ENCODE measurements at regions not wholly inside any gene's neighbourhood (a gene's known extent, or its start where the extent isn't known, plus 50 kb on each side); places are given as distances from the start of the nearest gene placed in this dataset.
A peak's percentile ranks its signal among the peaks of the same experiment; 100 is the strongest.

DNA sequence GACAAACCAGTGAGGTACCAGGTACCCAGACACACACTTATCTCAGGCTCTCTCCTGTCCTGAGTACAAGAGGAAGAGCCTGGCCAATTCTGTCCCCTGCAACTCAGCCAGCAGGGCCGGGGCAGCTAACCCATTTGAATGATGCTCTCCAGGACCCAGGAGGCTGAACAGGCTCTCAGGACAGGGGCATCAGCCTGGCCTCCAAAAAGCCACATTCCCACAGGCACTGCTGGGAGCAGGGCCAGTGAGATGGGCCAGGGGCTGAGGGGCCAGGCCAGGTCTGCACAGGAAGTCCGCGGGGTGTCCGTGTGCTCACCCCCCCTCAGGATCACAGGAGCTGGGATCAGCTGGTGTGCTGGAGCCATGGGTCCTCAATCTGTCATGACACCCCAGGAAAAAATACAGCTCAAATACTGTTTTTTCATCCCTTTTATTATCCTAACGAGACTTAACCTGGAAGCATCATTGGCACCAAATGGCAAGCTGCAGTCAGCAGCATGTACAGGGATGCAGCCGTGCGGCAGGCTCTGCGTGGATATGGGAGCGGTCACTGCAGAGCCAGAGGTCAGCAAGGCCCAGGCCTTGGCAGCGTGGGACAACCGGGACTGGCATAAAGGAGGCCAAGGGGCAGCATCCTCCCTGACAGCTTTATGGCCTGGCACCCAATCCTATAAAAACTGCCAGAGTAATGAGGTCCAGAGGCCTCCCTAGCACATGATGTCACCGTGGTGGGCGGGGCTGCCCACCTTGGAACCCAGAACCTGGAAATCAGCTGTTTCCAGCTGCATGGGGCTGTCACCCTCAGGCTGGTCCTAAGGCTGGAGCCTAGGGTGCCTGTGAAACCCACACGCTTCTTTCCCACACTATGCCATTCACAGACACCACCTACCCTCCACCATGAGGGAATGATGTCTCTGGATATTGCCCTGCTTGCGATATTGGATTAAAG lies 276.7 kb downstream of the C16orf95 start:
- Histone ChIP-seq H3K4me3 (ENCODE audit: low read length) (no peak overlapping the region), H3K27ac (ENCODE audit: low read depth, low read length) (no peak overlapping the region), H3K36me3 (ENCODE audit: control insufficient read depth, insufficient read depth, low read length) (no peaks in the 10 kb centered on the region), H3K9ac (ENCODE audit: extremely low read depth, low read length, poor library complexity, severe bottlenecking) (no peak overlapping the region), H3K4me1 (ENCODE audit: control insufficient read depth, insufficient read depth, low read length) (no peaks in the 10 kb centered on the region), H3K27me3 (ENCODE audit: control insufficient read depth, insufficient read depth, low read length, poor library complexity, severe bottlenecking) (no peaks in the 10 kb centered on the region), H3K9me3 (ENCODE audit: control insufficient read depth, low read length) (no peaks in the 10 kb centered on the region)
- no peaks in the 10 kb centered on the region for H3K36me3 Mint-ChIP-seq (ENCODE audit: low read depth)
- H3K4me1 Mint-ChIP-seq: peaks cover 18% of the 10 kb centered on the region
- H3K27ac Mint-ChIP-seq: no peak overlapping the region
- 87 to 100% methylated on average over 4 to 15 of the region's 15 CpGs for WGBS, 2 experiments (ENCODE audit: insufficient coverage in 1 of 2, insufficient read length in 1 of 2)
- peaks cover 8% of the 10 kb centered on the region for H3K27me3 Mint-ChIP-seq (ENCODE audit: insufficient read depth)
- peak; percentile 30 for DNase-seq
- H3K4me3 Mint-ChIP-seq: no peak overlapping the region
- TF ChIP-seq, protein P1, sequence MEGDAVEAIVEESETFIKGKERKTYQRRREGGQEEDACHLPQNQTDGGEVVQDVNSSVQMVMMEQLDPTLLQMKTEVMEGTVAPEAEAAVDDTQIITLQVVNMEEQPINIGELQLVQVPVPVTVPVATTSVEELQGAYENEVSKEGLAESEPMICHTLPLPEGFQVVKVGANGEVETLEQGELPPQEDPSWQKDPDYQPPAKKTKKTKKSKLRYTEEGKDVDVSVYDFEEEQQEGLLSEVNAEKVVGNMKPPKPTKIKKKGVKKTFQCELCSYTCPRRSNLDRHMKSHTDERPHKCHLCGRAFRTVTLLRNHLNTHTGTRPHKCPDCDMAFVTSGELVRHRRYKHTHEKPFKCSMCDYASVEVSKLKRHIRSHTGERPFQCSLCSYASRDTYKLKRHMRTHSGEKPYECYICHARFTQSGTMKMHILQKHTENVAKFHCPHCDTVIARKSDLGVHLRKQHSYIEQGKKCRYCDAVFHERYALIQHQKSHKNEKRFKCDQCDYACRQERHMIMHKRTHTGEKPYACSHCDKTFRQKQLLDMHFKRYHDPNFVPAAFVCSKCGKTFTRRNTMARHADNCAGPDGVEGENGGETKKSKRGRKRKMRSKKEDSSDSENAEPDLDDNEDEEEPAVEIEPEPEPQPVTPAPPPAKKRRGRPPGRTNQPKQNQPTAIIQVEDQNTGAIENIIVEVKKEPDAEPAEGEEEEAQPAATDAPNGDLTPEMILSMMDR (conservative IDR thresholded peaks at IDR 0.05): no peak
- H3K9me3 Mint-ChIP-seq: no peaks in the 10 kb centered on the region

DNA sequence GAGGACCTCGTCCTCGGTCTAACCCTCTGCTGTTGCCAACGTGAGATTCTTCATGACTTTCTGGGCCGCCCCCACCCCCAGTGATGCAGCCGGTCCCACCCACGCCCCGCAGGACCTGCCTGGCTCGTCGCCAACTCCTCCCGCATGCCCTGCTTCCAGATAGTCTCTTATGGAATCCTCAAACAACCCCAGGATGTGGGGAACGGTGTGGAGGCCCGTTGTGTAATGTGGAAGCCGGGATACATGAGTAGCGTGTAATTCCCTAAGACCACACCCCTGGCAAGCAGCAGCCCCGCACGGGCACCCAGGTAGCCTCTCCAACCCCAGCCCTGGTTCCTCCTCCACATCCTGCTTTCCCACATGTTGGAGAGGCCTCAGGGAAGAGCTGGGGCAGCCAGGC lies 275.9 kb downstream of the C16orf95 start:
- no peak overlapping the region for H3K27ac Mint-ChIP-seq
- no peaks in the 10 kb centered on the region for H3K9me3 Mint-ChIP-seq
- TF ChIP-seq, protein P1 (conservative IDR thresholded peaks at IDR 0.05): no peak
- Histone ChIP-seq H3K27ac (ENCODE audit: low read depth, low read length) (no peak overlapping the region), H3K36me3 (ENCODE audit: control insufficient read depth, insufficient read depth, low read length) (no peaks in the 10 kb centered on the region), H3K9ac (ENCODE audit: extremely low read depth, low read length, poor library complexity, severe bottlenecking) (no peak overlapping the region), H3K4me1 (ENCODE audit: control insufficient read depth, insufficient read depth, low read length) (no peaks in the 10 kb centered on the region), H3K4me3 (ENCODE audit: low read length) (no peak overlapping the region), H3K9me3 (ENCODE audit: control insufficient read depth, low read length) (no peaks in the 10 kb centered on the region), H3K27me3 (ENCODE audit: control insufficient read depth, insufficient read depth, low read length, poor library complexity, severe bottlenecking) (no peaks in the 10 kb centered on the region)
- no peak overlapping the region for H3K4me3 Mint-ChIP-seq
- H3K4me1 Mint-ChIP-seq: peaks cover 19% of the 10 kb centered on the region
- peaks cover 13% of the 10 kb centered on the region for H3K27me3 Mint-ChIP-seq (ENCODE audit: insufficient read depth)
- DNase-seq: no peak
- WGBS, 2 experiments (ENCODE audit: insufficient coverage in 1 of 2, insufficient read length in 1 of 2): 90 to 93% methylated on average over 15 to 16 of the region's 16 CpGs
- no peaks in the 10 kb centered on the region for H3K36me3 Mint-ChIP-seq (ENCODE audit: low read depth)

DNA sequence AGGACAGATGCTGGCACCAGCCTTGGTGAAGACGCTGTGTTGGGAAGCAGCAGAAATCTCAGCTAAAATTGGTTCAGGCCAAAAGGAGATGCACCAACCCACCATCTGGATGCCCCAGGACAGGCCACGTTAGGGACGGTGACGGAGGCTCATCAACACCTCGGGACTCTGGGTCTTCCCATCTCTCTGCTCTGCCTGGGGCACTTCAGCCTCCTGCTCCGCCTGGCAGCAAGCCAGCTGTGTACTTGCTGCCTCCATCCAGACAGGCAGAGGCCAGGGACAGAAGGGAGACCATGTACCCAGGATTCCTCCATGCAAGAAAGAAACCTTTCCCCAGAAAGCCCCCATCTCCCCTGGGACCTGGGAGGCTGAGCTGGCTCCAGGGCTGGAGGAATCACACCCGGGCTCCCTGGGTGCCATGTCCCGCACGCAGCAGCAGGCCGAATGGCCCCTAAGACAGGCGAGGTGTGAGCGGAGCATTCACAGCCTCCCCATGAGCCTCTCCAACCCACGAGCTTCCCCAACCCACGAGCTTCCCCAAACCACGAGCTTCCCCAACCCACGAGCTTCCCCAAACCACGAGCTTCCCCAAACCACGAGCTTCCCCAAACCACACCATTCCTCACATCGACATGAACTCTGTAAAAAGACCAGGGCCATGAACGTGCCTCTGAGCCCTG lies 274.5 kb downstream of the C16orf95 start:
- DNase-seq: no peak
- no peak overlapping the region for H3K4me3 ChIP-seq (ENCODE audit: low read length)
- H3K9ac ChIP-seq (ENCODE audit: extremely low read depth, low read length, poor library complexity, severe bottlenecking): no peak overlapping the region
- H3K4me1 ChIP-seq (ENCODE audit: control insufficient read depth, insufficient read depth, low read length): peaks cover 8% of the 10 kb centered on the region
- H3K9me3 ChIP-seq (ENCODE audit: control insufficient read depth, low read length): no peaks in the 10 kb centered on the region
- H3K36me3 Mint-ChIP-seq (ENCODE audit: low read depth): no peaks in the 10 kb centered on the region
- no peak overlapping the region for H3K27ac Mint-ChIP-seq
- 92 to 94% methylated on average over 9 to 20 of the region's 20 CpGs for WGBS, 2 experiments (ENCODE audit: insufficient coverage in 1 of 2, insufficient read length in 1 of 2)
- H3K4me1 Mint-ChIP-seq: peaks cover 31% of the 10 kb centered on the region
- no peaks in the 10 kb centered on the region for H3K36me3 ChIP-seq (ENCODE audit: control insufficient read depth, insufficient read depth, low read length)
- H3K27me3 ChIP-seq (ENCODE audit: control insufficient read depth, insufficient read depth, low read length, poor library complexity, severe bottlenecking): no peaks in the 10 kb centered on the region
- no peak overlapping the region for H3K4me3 Mint-ChIP-seq
- H3K9me3 Mint-ChIP-seq: no peaks in the 10 kb centered on the region
- H3K27ac ChIP-seq (ENCODE audit: low read depth, low read length): no peak overlapping the region
- peaks cover 13% of the 10 kb centered on the region for H3K27me3 Mint-ChIP-seq (ENCODE audit: insufficient read depth)
- TF ChIP-seq, protein P1 (conservative IDR thresholded peaks at IDR 0.05): no peak

Measured in endodermal cell (in vitro differentiated cells).